ENCODE measurements at regions not wholly inside any gene's neighbourhood (a gene's known extent, or its start where the extent isn't known, plus 50 kb on each side); places are given as distances from the start of the nearest gene placed in this dataset.

DNA sequence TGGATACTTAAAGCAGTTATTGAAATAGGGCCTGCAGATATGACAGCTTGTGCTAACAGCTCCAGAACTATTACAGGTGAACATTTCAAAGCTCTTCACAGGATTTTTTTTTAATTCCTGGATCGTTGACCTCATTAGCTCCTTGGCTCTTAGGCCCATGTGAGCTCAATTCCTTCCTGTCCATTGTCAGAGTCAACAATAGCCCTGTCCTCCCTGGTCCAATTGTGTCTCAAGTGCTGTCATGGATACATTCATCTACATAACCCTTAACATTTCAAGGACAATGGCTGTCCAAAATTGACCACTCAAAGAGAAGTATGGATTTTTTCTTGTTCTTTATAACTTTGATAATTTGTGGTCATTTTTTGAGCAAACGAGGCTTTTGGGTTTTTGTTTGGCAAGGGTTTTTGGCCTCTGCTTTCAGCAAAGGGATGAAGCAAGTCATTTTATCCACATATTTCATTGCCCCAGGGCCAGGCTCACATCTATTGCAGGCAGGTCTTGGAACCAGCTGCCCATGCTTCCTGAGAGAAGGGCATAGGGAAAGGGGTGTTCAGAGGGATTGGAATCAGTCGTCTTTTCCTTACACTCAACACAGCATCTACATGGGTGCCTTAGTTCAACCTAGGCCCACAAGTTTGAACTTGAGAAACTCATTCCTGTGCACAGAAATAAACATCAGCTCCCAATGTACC is 282.1 kb downstream of the TPBG start:
- no peak for TF ChIP-seq CTCF (conservative IDR thresholded peaks at IDR 0.05; ENCODE audit: low read length)
- TF ChIP-seq EZH2phosphoT487 (IDR thresholded peaks at IDR 0.05; ENCODE audit: borderline replicate concordance, low read depth, low read length): no peak
